ENCODE measurements at regions not wholly inside any gene's neighbourhood (a gene's known extent, or its start where the extent isn't known, plus 50 kb on each side); places are given as distances from the start of the nearest gene placed in this dataset.

DNA sequence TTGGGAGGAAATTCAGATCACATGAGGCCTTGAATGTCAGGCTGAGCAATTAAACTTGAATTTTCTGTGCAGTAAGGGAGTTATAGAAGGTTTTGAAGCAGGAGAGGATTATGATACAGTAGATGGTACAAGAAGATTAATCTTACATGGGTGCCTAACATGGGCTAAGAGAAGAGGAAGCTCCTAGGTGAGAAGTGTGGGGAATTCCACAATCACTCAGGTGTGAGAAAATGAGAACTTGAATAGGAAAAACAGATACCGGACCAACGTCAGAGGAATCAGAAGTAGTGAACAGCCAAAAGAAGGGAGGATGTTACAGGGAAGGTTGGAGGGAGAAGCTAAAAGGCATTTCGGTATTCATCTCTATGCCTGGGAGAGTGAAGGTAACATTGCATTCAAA lies 250.7 kb upstream of the SLC35B3 start:
- DNase-seq (ENCODE audit: low read depth): no peak
- no peak overlapping the region for H3K4me3 ChIP-seq (ENCODE audit: control insufficient read depth, low read depth, low read length)
- TF ChIP-seq CTCF (conservative IDR thresholded peaks at IDR 0.05; ENCODE audit: control insufficient read depth, insufficient read depth, low read depth, low read length): no peak

DNA sequence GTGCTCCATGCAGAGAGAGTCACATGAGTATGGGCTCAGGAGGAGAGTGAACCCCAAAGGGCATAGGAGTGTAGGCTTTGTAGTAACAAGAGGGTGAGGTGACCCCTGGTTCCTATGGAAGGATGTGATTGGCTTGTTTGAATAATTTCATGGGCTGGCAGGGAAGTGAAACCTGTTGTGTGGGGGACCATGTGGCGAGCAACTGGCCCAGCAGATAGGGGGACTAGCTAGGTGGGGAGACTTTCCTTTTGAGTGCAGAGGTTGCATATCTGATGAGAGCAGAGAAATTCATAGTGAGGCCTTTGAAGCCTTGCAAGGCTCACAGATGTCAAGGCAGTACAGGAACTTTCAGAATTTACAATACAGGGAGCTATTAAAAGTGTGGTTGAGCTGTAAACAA lies 247.9 kb upstream of the SLC35B3 start:
- DNase-seq (ENCODE audit: low read depth): no peak
- no peak overlapping the region for H3K4me3 ChIP-seq (ENCODE audit: control insufficient read depth, low read depth, low read length)
- TF ChIP-seq CTCF (conservative IDR thresholded peaks at IDR 0.05; ENCODE audit: control insufficient read depth, insufficient read depth, low read depth, low read length): no peak

DNA sequence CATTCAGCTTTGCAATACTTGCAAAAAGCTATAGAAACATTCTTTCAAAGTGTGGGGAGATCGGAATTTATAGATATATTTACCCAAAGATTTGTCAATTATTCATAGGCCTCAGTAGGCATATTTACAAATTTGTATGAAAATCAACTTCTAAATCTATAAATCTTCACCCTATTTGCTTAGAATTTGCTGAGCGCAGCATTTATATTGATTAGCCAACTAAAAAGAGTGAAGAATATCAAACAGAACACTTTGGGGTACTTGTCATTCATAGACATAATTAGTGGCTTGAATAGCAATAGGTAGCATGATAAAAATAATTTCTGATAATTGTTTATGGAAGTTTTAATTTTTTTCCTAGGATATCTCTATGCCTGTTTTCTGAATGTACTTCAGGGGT lies 244.5 kb upstream of the SLC35B3 start:
- no peak for TF ChIP-seq CTCF (conservative IDR thresholded peaks at IDR 0.05; ENCODE audit: control insufficient read depth, insufficient read depth, low read depth, low read length)
- no peak for DNase-seq (ENCODE audit: low read depth)
- H3K4me3 ChIP-seq (ENCODE audit: control insufficient read depth, low read depth, low read length): no peak overlapping the region

DNA sequence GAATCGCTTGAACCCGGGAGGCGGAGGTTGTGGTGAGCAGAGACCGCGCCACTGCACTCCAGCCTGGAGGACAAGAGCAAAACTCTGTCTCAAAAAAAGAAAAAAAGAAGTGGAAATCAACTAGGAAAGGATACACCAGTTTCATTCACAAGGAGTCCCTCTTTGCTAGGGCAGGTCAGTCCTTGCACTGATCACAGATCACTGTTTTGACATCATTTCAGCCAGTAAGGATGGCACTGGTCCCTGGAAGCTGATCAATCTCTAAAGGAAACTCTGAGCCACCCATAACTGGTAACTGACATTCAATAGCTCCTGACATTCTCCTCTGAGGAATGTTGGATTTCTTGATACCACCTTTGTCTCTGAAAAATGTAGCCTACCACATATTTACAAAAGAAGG lies 243.1 kb upstream of the SLC35B3 start:
- TF ChIP-seq CTCF (conservative IDR thresholded peaks at IDR 0.05; ENCODE audit: control insufficient read depth, insufficient read depth, low read depth, low read length): no peak
- H3K4me3 ChIP-seq (ENCODE audit: control insufficient read depth, low read depth, low read length): no peak overlapping the region
- DNase-seq (ENCODE audit: low read depth): no peak

- no peak for DNase-seq (ENCODE audit: low read depth)
- TF ChIP-seq CTCF (conservative IDR thresholded peaks at IDR 0.05; ENCODE audit: control insufficient read depth, insufficient read depth, low read depth, low read length): no peak
Measured at GRCh38 chr6:8674126-8674525, 238.8 kb upstream of the SLC35B3 start.

GRCh38 chr6:8672882-8673281 lies 237.5 kb upstream of the SLC35B3 start:
- DNase-seq (ENCODE audit: low read depth): no peak
- TF ChIP-seq CTCF (conservative IDR thresholded peaks at IDR 0.05; ENCODE audit: control insufficient read depth, insufficient read depth, low read depth, low read length): no peak
- H3K4me3 ChIP-seq (ENCODE audit: control insufficient read depth, low read depth, low read length): no peak overlapping the region

More at GRCh38 chr6:8674126-8674525, 238.8 kb upstream of the SLC35B3 start:
- no peak overlapping the region for H3K4me3 ChIP-seq (ENCODE audit: control insufficient read depth, low read depth, low read length)

GRCh38 chr6:8670792-8671191 lies 235.4 kb upstream of the SLC35B3 start:
- no peak for DNase-seq (ENCODE audit: low read depth)
- H3K4me3 ChIP-seq (ENCODE audit: control insufficient read depth, low read depth, low read length): no peak overlapping the region
- no peak for TF ChIP-seq CTCF (conservative IDR thresholded peaks at IDR 0.05; ENCODE audit: control insufficient read depth, insufficient read depth, low read depth, low read length)
